GM13976 (cell line): ENCODE measurements at regions not wholly inside any gene's neighbourhood (a gene's known extent, or its start where the extent isn't known, plus 50 kb on each side); places are given as distances from the start of the nearest gene placed in this dataset.

Source experiments
- DNase-seq: peaks from one replicate; pipeline ENCODE4 v3.0.0; 2012; ENCODE audit warnings: low spot score
- in situ Hi-C: fragments of 300-500 bp; cut with MboI; formaldehyde crosslinking; loops from one replicate; pipeline ENCODE4 v1.12.0; 2022; ENCODE audit warnings: low sequenced_read_pairs, mixed read lengths, inconsistent platforms; ENCODE audit not compliant: unreplicated experiment
- TF ChIP-seq, protein P1 (sequence below): IDR thresholded peaks from 2 replicates; pipeline ENCODE4 v1.5.1; 2012; ENCODE audit warnings: borderline replicate concordance, mild to moderate bottlenecking; ENCODE audit not compliant: insufficient read depth; ENCODE audit errors: extremely low read depth, missing control alignments, control extremely low read depth

- in situ Hi-C loops = loop anchor here (25.0 kb wide), 1 partner anchor 710 kb away; no protein-coding TSS in a partner anchor
- TF ChIP-seq, protein P1, sequence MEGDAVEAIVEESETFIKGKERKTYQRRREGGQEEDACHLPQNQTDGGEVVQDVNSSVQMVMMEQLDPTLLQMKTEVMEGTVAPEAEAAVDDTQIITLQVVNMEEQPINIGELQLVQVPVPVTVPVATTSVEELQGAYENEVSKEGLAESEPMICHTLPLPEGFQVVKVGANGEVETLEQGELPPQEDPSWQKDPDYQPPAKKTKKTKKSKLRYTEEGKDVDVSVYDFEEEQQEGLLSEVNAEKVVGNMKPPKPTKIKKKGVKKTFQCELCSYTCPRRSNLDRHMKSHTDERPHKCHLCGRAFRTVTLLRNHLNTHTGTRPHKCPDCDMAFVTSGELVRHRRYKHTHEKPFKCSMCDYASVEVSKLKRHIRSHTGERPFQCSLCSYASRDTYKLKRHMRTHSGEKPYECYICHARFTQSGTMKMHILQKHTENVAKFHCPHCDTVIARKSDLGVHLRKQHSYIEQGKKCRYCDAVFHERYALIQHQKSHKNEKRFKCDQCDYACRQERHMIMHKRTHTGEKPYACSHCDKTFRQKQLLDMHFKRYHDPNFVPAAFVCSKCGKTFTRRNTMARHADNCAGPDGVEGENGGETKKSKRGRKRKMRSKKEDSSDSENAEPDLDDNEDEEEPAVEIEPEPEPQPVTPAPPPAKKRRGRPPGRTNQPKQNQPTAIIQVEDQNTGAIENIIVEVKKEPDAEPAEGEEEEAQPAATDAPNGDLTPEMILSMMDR = no peak
- no peak for DNase-seq
Observed at GRCh38 chr1:199472018-199472417, 555.5 kb upstream of the NR5A2 start.

- no peak for DNase-seq
- TF ChIP-seq, protein P1 = no peak
- in situ Hi-C loops = loop anchor here (25.0 kb wide), 1 partner anchor 711 kb away; no protein-coding TSS in a partner anchor
Observed at GRCh38 chr1:199472978-199473377, 554.5 kb upstream of the NR5A2 start.

DNA sequence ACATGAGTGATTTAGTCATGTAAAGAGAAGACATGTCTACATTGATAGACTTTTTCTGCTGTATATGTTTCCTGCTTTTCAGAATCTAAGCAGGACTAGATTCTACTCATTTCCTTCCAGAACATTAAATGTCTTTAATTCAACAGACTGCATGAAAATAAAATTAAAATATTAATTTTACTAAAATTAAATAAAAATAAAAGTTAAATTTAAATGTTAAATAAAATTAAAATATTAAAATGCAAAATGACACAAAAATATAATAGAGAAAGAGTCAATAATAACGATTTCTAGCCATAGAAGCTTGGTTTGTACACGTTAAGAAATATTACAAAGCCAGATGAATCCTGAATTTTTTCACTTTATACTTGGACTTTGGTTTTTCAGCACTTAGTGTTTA, 552.8 kb upstream of the NR5A2 start:
- DNase-seq = no peak
- in situ Hi-C loops = loop anchor here (25.0 kb wide), 1 partner anchor 712 kb away; no protein-coding TSS in a partner anchor
- TF ChIP-seq, protein P1 = no peak

GRCh38 chr1:199482426-199482825, 545.1 kb upstream of the NR5A2 start:
- in situ Hi-C loops = no loop called here
- TF ChIP-seq, protein P1 = no peak
- no peak for DNase-seq

DNA sequence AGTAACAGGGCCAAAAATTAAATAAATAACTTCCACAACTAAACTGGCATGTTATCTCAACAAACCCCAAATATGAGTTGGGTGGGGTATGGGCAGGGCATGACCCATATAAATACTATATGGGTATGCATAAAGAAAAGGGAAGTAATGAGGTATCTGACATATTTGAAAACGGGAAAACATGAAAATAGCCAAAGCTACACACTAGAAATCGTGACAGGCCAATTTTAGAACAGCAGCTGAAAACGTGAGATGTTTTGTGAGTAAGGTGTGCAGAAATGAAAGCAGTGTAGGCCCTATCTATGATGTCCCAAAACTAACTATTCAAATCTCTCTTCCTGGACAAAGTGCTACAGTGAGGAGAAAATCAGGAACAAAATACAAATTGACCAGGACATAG, 537.9 kb upstream of the NR5A2 start:
- TF ChIP-seq, protein P1 = no peak
- no peak for DNase-seq
- in situ Hi-C loops = no loop called here

DNA sequence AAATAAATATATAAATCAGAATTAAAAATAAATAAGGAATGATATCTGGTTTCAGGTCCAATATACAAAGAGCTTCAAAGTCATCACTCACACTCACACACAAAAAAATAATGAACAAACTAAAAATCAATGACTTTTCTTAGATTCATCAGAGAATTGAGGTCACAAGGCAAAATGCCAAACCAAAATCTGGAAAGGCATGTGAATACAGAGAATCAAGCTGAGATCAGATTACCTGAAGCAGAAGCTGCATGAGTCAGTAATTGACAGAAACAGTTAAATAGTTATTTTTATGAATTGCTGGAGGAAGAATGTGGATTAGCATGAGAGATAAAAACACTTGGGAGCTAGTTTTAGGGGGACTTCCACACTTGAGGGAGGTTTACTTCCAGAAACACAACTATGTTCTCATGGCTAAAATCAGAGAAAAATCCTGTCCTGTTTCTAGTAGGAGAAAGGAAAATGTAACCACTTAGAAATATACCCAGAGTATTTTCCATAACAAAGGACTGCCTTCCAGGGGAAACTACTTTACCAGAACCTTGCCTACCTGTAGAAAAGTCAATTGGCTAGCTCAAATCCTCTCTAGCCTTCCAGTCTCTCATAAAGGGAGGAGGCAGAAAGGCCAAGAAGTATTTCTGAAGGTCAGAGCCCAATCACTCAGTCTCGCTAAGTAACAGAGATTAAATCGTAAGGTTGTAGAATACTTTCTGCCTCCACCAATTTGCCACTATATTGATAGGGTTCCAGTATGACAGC, 536.6 kb upstream of the NR5A2 start:
- DNase-seq = no peak
- TF ChIP-seq, protein P1 = no peak
- in situ Hi-C loops = no loop called here
